MG63 (cell line): ENCODE measurements at regions not wholly inside any gene's neighbourhood (a gene's known extent, or its start where the extent isn't known, plus 50 kb on each side); places are given as distances from the start of the nearest gene placed in this dataset.

Experiments used
- DNase-seq: peaks from one replicate; pipeline ENCODE4 v3.0.0-alpha.2; 2020
- H3K27me3 ChIP-seq: fragments of 250-450 bp; sonication (Bioruptor Pico); 2 replicates; pipeline ENCODE4 v1.5.1; 2020; ENCODE audit warnings: mild to moderate bottlenecking, moderate library complexity
- H3K36me3 ChIP-seq: fragments of 250-450 bp; sonication (Bioruptor Pico); 2 replicates; pipeline ENCODE4 v1.5.1; 2020; ENCODE audit warnings: mild to moderate bottlenecking, moderate library complexity
- H3K4me3 ChIP-seq: fragments of 250-450 bp; sonication (Bioruptor Pico); 2 replicates; pipeline ENCODE4 v1.5.1; 2020; ENCODE audit warnings: mild to moderate bottlenecking, moderate library complexity
- H3K9me3 ChIP-seq: fragments of 250-450 bp; sonication (Bioruptor Pico); 2 replicates; pipeline ENCODE4 v1.5.1; 2020; ENCODE audit warnings: mild to moderate bottlenecking, moderate library complexity

DNA sequence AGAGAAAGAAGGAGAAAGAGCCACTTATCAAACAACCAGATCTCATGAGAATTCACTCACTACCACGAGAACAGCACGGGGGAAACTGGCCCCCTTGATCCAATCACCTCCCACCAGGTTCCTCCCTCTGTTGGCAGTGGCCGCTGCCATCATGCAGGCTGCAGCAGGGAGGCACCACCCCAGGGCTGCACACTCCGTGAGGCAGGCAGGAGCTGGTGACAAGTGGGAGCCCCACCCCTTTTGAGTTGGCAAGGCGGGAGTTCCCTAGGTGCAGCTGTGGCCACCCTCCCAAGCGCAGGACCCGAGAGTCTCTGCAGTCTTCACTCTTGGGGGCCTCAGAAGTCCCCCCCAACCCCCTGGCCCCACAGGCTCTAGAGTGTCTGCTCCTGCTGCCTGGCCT lies 83.9 kb upstream of the GJB5 start:
- H3K4me3 ChIP-seq: no peak overlapping the region
- no peak for DNase-seq
- H3K9me3 ChIP-seq: no peaks in the 10 kb centered on the region
- no peaks in the 10 kb centered on the region; the same call in 1 of the 2 replicates for H3K27me3 ChIP-seq
- H3K36me3 ChIP-seq: no peaks in the 10 kb centered on the region

GRCh38 chr1:34671887-34672286 lies 83.0 kb upstream of the GJB5 start:
- Histone ChIP-seq H3K9me3 (no peaks in the 10 kb centered on the region), H3K4me3 (no peak overlapping the region), H3K27me3 (no peaks in the 10 kb centered on the region; the same call in 1 of the 2 replicates), H3K36me3 (no peaks in the 10 kb centered on the region)
- DNase-seq: no peak

DNA sequence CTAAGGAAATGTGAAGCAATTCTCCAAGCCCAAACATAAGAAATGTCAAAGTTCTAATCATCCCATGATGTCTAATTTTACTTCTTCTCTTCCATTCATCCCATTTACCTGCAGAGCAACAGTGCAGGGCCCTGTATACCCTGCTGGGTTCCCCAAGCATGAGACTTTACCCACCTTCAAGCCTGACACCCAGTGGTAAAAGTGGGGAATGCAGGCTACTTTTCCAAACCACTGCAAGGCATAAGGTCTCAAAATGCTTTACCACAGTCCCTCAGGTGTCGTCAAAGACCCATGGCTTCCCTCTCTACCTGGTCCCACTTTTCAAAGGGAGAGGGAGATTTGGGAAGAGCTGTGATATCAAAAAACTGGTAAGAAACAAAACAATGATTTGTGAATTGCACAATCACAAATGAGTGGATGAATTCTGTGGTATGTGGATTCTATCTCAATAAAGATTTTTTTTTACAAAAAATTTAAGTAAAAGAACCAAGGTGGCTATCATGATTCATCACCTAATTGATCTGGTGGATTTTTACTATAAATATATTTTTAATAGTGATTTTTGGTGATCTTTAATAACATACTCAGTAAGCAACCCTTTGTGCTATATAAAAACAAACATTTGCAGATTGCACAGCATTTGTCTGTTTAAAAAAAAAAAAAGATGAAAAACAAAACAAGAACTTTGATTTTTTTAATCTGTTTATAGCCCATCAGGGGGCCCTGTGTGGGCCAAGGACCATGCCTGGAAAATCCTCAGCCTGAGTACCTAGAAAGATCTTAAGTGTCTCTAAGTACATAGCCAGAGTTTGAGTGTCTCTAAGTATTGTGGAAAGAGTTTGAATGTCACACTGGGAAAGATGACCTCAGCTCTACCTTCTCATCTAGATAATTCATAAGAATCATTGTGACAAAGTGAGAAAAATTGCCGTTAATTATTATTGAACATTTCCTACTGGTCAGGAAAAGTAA lies 73.1 kb upstream of the GJB5 start:
- Histone ChIP-seq H3K27me3 (peaks cover 5% of the 10 kb centered on the region; the same call in 1 of the 2 replicates), H3K9me3 (no peaks in the 10 kb centered on the region), H3K4me3 (no peak overlapping the region), H3K36me3 (no peaks in the 10 kb centered on the region)
- DNase-seq: peak; percentile 15

DNA sequence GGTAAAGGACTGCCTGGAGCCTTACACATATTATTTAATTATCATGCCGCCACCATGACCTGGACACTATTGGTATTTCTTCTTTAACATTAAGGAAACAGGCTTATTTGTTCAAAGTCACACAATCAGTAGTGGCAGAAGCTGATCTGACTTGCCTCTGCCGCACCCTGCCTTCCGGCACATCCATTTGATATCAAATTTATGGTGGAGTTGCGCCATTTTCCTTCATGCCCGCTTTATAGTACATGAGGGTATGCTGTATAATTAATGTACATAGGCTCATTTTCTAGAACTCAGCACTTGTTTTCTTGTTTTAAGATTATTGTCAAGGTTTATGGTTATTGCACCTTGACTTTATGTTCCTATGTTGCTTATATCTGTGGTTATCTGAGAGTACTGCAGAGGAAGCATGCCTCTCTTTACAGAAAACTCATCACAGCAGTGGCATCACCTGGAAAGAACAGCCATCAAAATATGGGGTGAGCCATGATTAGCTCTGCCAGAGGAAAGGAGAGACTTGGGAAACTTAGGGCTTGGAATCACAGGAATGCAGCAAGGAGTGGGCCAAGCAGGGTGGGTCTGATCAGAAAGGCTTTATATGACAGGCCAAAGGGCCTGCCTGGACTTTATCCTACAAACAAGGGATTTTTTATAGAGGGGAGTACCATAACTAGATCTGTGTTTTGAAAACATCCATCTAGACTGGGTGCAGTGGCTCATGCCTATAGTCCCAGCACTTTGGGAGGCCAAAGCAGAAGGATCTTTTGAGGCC lies 72.2 kb upstream of the GJB5 start:
- H3K27me3 ChIP-seq: peaks cover 5% of the 10 kb centered on the region; the same call in 1 of the 2 replicates
- no peak overlapping the region for H3K4me3 ChIP-seq
- no peaks in the 10 kb centered on the region for H3K36me3 ChIP-seq
- no peak for DNase-seq
- no peaks in the 10 kb centered on the region for H3K9me3 ChIP-seq

GRCh38 chr1:34683616-34684015 lies 71.2 kb upstream of the GJB5 start:
- DNase-seq: no peak
- H3K4me3 ChIP-seq: no peak overlapping the region
- H3K9me3 ChIP-seq: no peaks in the 10 kb centered on the region
- H3K36me3 ChIP-seq: no peaks in the 10 kb centered on the region
- H3K27me3 ChIP-seq: no peaks in the 10 kb centered on the region; the same call in none of the 2 replicates

GRCh38 chr1:34684266-34684665 lies 70.6 kb upstream of the GJB5 start:
- Histone ChIP-seq H3K36me3 (no peaks in the 10 kb centered on the region), H3K4me3 (no peak overlapping the region), H3K9me3 (no peaks in the 10 kb centered on the region), H3K27me3 (no peaks in the 10 kb centered on the region; the same call in none of the 2 replicates)
- no peak for DNase-seq

GRCh38 chr1:34685225-34685624 lies 69.6 kb upstream of the GJB5 start:
- no peaks in the 10 kb centered on the region; the same call in none of the 2 replicates for H3K27me3 ChIP-seq
- H3K9me3 ChIP-seq: no peaks in the 10 kb centered on the region

DNA sequence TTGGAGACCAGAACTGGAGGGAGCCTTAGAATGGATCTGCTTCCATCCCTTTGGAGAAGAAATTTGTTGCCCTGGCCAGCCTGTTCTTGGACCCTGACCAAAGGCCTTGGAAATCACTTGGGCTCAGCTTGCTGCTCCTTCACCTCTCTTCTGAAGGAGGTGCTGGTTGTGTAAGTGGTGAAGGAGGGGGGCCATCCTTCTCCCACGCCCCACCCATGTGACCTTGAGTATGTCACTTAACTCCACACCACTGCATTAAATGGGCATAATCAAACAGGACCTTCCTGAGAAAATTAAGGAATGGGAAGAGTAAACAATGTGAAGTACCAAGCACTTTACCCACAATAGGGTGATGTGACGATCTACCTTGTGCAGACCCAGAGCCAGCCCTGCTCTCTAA lies 68.3 kb upstream of the GJB5 start:
- no peak for DNase-seq
- H3K27me3 ChIP-seq: peaks cover 2% of the 10 kb centered on the region

More at GRCh38 chr1:34685225-34685624, 69.6 kb upstream of the GJB5 start:
- DNase-seq: no peak
- no peak overlapping the region for H3K4me3 ChIP-seq
- H3K36me3 ChIP-seq: no peaks in the 10 kb centered on the region

GRCh38 chr1:34688006-34688741 lies 66.7 kb upstream of the GJB5 start:
- DNase-seq: no peak
- H3K36me3 ChIP-seq: no peaks in the 10 kb centered on the region

More for the DNA sequence above, 68.3 kb upstream of the GJB5 start:
- H3K9me3 ChIP-seq: no peaks in the 10 kb centered on the region
- no peaks in the 10 kb centered on the region for H3K36me3 ChIP-seq
- no peak overlapping the region for H3K4me3 ChIP-seq

GRCh38 chr1:34690269-34690668 lies 64.6 kb upstream of the GJB5 start:
- H3K36me3 ChIP-seq: no peaks in the 10 kb centered on the region
- H3K4me3 ChIP-seq: no peak overlapping the region
- DNase-seq: no peak
- no peaks in the 10 kb centered on the region for H3K9me3 ChIP-seq
- H3K27me3 ChIP-seq: peaks cover 5% of the 10 kb centered on the region

More at GRCh38 chr1:34688006-34688741, 66.7 kb upstream of the GJB5 start:
- peaks cover 2% of the 10 kb centered on the region for H3K27me3 ChIP-seq
- no peaks in the 10 kb centered on the region for H3K9me3 ChIP-seq
- no peak overlapping the region for H3K4me3 ChIP-seq

GRCh38 chr1:34693081-34693480 lies 61.8 kb upstream of the GJB5 start:
- H3K9me3 ChIP-seq: no peaks in the 10 kb centered on the region
- DNase-seq: no peak
- H3K4me3 ChIP-seq: no peak overlapping the region
- peaks cover 5% of the 10 kb centered on the region for H3K27me3 ChIP-seq
- no peaks in the 10 kb centered on the region for H3K36me3 ChIP-seq

- Histone ChIP-seq H3K27me3 (peaks cover 5% of the 10 kb centered on the region), H3K9me3 (no peaks in the 10 kb centered on the region), H3K36me3 (no peaks in the 10 kb centered on the region), H3K4me3 (no peak overlapping the region)
- no peak for DNase-seq
Observed at GRCh38 chr1:34694383-34694782, 60.5 kb upstream of the GJB5 start.

DNA sequence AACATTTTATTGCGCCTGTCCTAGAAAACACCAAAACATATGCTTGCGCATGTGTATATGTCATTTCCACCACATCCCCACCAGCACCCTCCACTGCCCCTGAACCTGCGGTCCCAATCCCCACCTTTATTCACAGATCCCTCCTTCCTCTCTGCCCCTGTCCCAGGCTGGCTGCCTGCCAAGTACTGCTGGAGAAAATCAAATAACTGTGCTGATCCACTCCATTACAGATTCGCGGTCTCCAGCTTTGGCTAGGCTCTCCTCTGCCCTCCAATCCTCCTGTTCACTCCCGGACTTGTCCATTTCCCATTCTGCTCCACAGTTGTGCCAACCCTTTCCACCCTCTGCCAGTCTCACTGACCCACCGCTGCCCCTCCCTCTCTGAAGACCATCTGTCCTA lies 59.3 kb upstream of the GJB5 start:
- Histone ChIP-seq H3K36me3 (no peaks in the 10 kb centered on the region), H3K9me3 (no peaks in the 10 kb centered on the region), H3K4me3 (no peak overlapping the region), H3K27me3 (0 out of 2 replicates have a peak, but pooled peaks cover 5% of the 10 kb centered on the region)
- no peak for DNase-seq

DNA sequence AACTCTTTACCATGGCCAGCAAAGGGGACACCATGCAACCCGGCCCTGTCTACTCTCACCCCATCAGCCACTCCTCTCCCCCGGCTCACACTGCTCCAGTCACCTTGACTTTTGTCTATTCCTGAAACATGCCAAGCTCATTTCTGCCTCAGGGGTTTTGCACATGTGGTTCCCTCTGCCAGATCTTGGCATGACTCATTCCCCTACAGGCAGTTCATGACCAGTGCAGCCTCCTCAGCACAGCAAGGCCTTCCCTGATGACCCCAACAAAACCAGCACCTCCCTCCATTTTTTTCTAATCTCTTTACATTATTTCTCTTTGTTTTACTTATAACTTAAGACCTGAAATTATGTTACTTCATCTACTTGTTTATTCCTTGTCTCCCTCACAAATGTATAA lies 58.6 kb upstream of the GJB5 start:
- Histone ChIP-seq H3K36me3 (no peaks in the 10 kb centered on the region), H3K9me3 (no peaks in the 10 kb centered on the region), H3K27me3 (0 out of 2 replicates have a peak, but pooled peaks cover 3% of the 10 kb centered on the region), H3K4me3 (no peak overlapping the region)
- DNase-seq: peak; percentile 29

- Histone ChIP-seq H3K27me3 (0 out of 2 replicates have a peak, but pooled peaks cover 3% of the 10 kb centered on the region), H3K9me3 (no peaks in the 10 kb centered on the region), H3K36me3 (no peaks in the 10 kb centered on the region), H3K4me3 (no peak overlapping the region)
- no peak for DNase-seq
Observed at GRCh38 chr1:34696981-34697380, 57.9 kb upstream of the GJB5 start.

GRCh38 chr1:34697818-34698217 lies 57.0 kb upstream of the GJB5 start:
- no peak for DNase-seq
- Histone ChIP-seq H3K4me3 (no peak overlapping the region), H3K27me3 (peaks cover 5% of the 10 kb centered on the region; the same call in 1 of the 2 replicates), H3K36me3 (no peaks in the 10 kb centered on the region), H3K9me3 (no peaks in the 10 kb centered on the region)
